SK-N-SH treated with all-trans-retinoic acid at 6 μM for 48 hours (cell line): ENCODE measurements at regions not wholly inside any gene's neighbourhood (a gene's known extent, or its start where the extent isn't known, plus 50 kb on each side); places are given as distances from the start of the nearest gene placed in this dataset.

ENCODE experiments used
- ARNTL ChIP-seq: fragments of 450-650 bp; formaldehyde crosslinking; IDR thresholded peaks from 2 replicates; pipeline ENCODE4 v1.5.0; 2020; ENCODE audit warnings: low read depth, mild to moderate bottlenecking, moderate library complexity, borderline replicate concordance
- GLIS3 ChIP-seq: fragments of 250-450 bp; sonication (Bioruptor Pico); IDR thresholded peaks from 2 replicates; pipeline ENCODE4 v1.5.0; 2020; ENCODE audit warnings: mild to moderate bottlenecking, moderate library complexity
- RARB ChIP-seq: fragments of 250-450 bp; sonication (Bioruptor Pico); IDR thresholded peaks from 2 replicates; pipeline ENCODE4 v1.8.0; 2021; ENCODE audit warnings: mild to moderate bottlenecking, moderate library complexity
- ZFP3 ChIP-seq: fragments of 250-450 bp; sonication (Bioruptor Pico); IDR thresholded peaks from 2 replicates; pipeline ENCODE4 v1.5.0; 2020; ENCODE audit warnings: mild to moderate bottlenecking, moderate library complexity
- TF ChIP-seq, protein P1 (sequence below): fragments of 250-450 bp; sonication (Bioruptor Pico); IDR thresholded peaks from 2 replicates; pipeline ENCODE4 v1.8.0; 2020; ENCODE audit warnings: mild to moderate bottlenecking, moderate library complexity, borderline replicate concordance
- TF ChIP-seq, protein P2 (sequence below): fragments of 250-450 bp; sonication (Bioruptor Pico); IDR thresholded peaks from 2 replicates; pipeline ENCODE4 v1.5.0; 2020; ENCODE audit warnings: mild to moderate bottlenecking, moderate library complexity

DNA sequence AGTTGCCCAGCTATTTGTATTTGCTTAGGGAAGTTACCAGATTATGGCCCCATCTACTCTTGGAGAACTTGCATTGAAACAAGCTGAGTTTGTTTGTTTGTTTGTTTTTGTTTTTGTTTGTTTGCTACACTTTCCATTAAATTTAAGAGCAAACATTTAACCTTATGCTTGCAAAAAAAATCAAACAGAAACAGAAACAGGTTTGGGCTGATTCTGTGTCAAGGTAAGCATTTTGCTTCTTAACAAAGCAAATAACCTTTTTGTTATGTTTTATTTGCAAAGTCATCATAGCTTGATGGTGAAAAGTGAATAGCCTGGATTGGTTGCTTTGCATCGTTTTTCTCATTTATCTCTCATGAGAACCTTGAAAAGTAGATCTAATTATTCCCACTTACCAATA lies 531.8 kb downstream of the EFNB2 start:
- TF ChIP-seq, protein P1, sequence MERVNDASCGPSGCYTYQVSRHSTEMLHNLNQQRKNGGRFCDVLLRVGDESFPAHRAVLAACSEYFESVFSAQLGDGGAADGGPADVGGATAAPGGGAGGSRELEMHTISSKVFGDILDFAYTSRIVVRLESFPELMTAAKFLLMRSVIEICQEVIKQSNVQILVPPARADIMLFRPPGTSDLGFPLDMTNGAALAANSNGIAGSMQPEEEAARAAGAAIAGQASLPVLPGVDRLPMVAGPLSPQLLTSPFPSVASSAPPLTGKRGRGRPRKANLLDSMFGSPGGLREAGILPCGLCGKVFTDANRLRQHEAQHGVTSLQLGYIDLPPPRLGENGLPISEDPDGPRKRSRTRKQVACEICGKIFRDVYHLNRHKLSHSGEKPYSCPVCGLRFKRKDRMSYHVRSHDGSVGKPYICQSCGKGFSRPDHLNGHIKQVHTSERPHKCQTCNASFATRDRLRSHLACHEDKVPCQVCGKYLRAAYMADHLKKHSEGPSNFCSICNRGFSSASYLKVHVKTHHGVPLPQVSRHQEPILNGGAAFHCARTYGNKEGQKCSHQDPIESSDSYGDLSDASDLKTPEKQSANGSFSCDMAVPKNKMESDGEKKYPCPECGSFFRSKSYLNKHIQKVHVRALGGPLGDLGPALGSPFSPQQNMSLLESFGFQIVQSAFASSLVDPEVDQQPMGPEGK (CRISPR knock-in tag), result no peak
- TF ChIP-seq, protein P2, sequence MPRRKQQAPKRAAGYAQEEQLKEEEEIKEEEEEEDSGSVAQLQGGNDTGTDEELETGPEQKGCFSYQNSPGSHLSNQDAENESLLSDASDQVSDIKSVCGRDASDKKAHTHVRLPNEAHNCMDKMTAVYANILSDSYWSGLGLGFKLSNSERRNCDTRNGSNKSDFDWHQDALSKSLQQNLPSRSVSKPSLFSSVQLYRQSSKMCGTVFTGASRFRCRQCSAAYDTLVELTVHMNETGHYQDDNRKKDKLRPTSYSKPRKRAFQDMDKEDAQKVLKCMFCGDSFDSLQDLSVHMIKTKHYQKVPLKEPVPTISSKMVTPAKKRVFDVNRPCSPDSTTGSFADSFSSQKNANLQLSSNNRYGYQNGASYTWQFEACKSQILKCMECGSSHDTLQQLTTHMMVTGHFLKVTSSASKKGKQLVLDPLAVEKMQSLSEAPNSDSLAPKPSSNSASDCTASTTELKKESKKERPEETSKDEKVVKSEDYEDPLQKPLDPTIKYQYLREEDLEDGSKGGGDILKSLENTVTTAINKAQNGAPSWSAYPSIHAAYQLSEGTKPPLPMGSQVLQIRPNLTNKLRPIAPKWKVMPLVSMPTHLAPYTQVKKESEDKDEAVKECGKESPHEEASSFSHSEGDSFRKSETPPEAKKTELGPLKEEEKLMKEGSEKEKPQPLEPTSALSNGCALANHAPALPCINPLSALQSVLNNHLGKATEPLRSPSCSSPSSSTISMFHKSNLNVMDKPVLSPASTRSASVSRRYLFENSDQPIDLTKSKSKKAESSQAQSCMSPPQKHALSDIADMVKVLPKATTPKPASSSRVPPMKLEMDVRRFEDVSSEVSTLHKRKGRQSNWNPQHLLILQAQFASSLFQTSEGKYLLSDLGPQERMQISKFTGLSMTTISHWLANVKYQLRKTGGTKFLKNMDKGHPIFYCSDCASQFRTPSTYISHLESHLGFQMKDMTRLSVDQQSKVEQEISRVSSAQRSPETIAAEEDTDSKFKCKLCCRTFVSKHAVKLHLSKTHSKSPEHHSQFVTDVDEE (CRISPR knock-in tag), result no peak
- TF ChIP-seq ZFP3 (CRISPR knock-in tag) (no peak), RARB (CRISPR knock-in tag) (no peak), GLIS3 (no peak), ARNTL (CRISPR knock-in tag) (no peak)
